Gastroesophageal sphincter (tissue), 3 donors: ENCODE measurements at regions not wholly inside any gene's neighbourhood (a gene's known extent, or its start where the extent isn't known, plus 50 kb on each side); places are given as distances from the start of the nearest gene placed in this dataset.

Source experiments
- CTCF ChIP-seq, 4 experiments: fragments of 200-600 bp in 2 of 4; fragments of 450-650 bp in 2 of 4; sonication (generic) in 1 of 4; IDR thresholded peaks; one replicate each; pipeline ENCODE4 v1.5.1; 2017 to 2019; ENCODE audit warnings: antibody characterized with exemption in 4 of 4, mild to moderate bottlenecking in 2 of 4, moderate library complexity in 2 of 4
- EP300 ChIP-seq: sonication (generic); formaldehyde crosslinking; IDR thresholded peaks from one replicate; pipeline ENCODE4 v1.6.1; 2017; ENCODE audit warnings: antibody characterized with exemption, mild to moderate bottlenecking

- TF ChIP-seq CTCF (IDR thresholded peaks at IDR 0.05) (no peak), EP300 (no peak)
Observed at GRCh38 chr6:159499034-159499433, 194.0 kb downstream of the SOD2 start.
